SU-DHL-6 (cell line): ENCODE measurements at regions not wholly inside any gene's neighbourhood (a gene's known extent, or its start where the extent isn't known, plus 50 kb on each side); places are given as distances from the start of the nearest gene placed in this dataset.

ENCODE experiments used
- H2AFZ ChIP-seq: fragments of 200-600 bp; sonication (generic); 2 replicates; pipeline ENCODE4 v1.6.1; 2014; ENCODE audit warnings: low read depth, mild to moderate bottlenecking, moderate library complexity, mixed read lengths, antibody characterized with exemption, low read length; ENCODE audit not compliant: severe bottlenecking
- H3F3A ChIP-seq: fragments of 200-600 bp; shearing (Covaris generic); 2 replicates; pipeline ENCODE4 v1.6.0; 2016; ENCODE audit warnings: antibody characterized with exemption, mild to moderate bottlenecking; ENCODE audit not compliant: insufficient read depth
- H3K27ac ChIP-seq: fragments of 200-600 bp; sonication (generic); 2 replicates; pipeline ENCODE4 v1.5.1; 2016; ENCODE audit warnings: low read depth, mild to moderate bottlenecking, low read length, moderate library complexity, mixed read lengths
- H3K27me3 ChIP-seq: fragments of 200-600 bp; sonication (generic), shearing (Covaris generic); 2 replicates; pipeline ENCODE4 v1.6.0; 2014; ENCODE audit warnings: mild to moderate bottlenecking, low read length
- H3K36me3 ChIP-seq: fragments of 200-600 bp; sonication (generic); 2 replicates; pipeline ENCODE4 v1.6.1; 2014; ENCODE audit warnings: mild to moderate bottlenecking, low read length, mixed read lengths
- H3K4me2 ChIP-seq: fragments of 300-600, 200-600 bp; shearing (Covaris generic), sonication (generic); 2 replicates; pipeline ENCODE4 v1.6.0; 2014; ENCODE audit warnings: low read length, low read depth, mild to moderate bottlenecking; ENCODE audit not compliant: poor library complexity, severe bottlenecking
- H3K4me3 ChIP-seq: fragments of 200-600 bp; sonication (generic); 2 replicates; pipeline ENCODE4 v1.5.1; 2014; ENCODE audit warnings: antibody characterized with exemption, low read length, mild to moderate bottlenecking, mixed read lengths; ENCODE audit not compliant: insufficient read depth, poor library complexity, severe bottlenecking
- H3K79me2 ChIP-seq: fragments of 200-600 bp; sonication (generic); 2 replicates; pipeline ENCODE4 v1.6.1; 2014; ENCODE audit warnings: mild to moderate bottlenecking, low read length, moderate library complexity; ENCODE audit not compliant: insufficient read depth
- H3K9ac ChIP-seq: fragments of 200-600 bp; sonication (generic); 2 replicates; pipeline ENCODE4 v1.7.0; 2014; ENCODE audit warnings: mild to moderate bottlenecking, low read length
- H3K9me2 ChIP-seq: fragments of 200-600 bp; sonication (generic); replicated peaks from 2 replicates; pipeline ENCODE4 v1.6.1; 2014; ENCODE audit warnings: low read length; ENCODE audit not compliant: insufficient read depth
- H3K9me3 ChIP-seq: fragments of 200-600 bp; sonication (generic); 2 replicates; pipeline ENCODE4 v1.6.1; 2014; ENCODE audit warnings: low read length, mixed read lengths; ENCODE audit not compliant: insufficient read depth
- H4K20me1 ChIP-seq: fragments of 200-600 bp; sonication (generic); 2 replicates; pipeline ENCODE4 v1.6.1; 2014; ENCODE audit warnings: low read depth, mild to moderate bottlenecking, antibody characterized with exemption, low read length, moderate library complexity, mixed read lengths
- EZH2phosphoT487 ChIP-seq: fragments of 200-600 bp; sonication (generic), shearing (Covaris generic); conservative IDR thresholded peaks from 2 replicates; pipeline ENCODE4 v1.6.1; 2018; ENCODE audit warnings: mild to moderate bottlenecking, antibody characterized with exemption, low read length, moderate library complexity, mixed read lengths
- TF ChIP-seq, protein P1 (sequence below): fragments of 200-600 bp; sonication (generic); IDR thresholded peaks from one replicate; pipeline ENCODE4 v1.5.1; 2017; ENCODE audit warnings: antibody characterized with exemption, mild to moderate bottlenecking, low read length, moderate library complexity; ENCODE audit not compliant: insufficient read depth, poor library complexity, severe bottlenecking

DNA sequence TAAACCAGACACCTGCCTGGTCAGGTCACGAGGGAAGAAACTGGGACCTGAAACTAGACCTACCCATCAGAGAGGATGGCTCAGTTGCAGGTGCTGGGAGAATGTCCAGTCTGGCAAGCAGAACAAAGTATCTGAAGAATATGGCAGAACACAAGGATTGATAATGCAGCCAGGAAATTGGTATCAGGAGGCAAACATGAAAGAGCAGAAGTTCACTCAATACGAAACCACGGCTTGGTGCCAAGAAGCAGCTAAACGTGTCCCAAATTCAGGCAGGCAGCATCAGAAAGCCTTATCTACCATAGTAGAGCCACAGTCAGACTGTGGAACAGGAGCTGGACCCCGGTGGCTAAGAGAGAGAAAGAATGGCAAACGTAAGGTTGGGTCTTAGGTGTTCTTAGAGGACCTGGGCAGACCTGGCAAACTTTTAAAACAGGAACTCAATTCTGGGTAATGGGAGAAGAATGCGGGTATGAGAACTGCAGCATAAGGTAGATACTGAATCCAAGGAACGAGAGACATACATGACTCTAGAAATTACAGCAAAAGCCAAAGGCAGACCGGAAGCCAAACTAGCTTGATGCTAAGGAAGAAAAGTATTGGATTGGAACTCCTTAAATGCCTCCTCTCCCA lies 169.0 kb upstream of the NECTIN3 start:
- Histone ChIP-seq H3K9me3 (no peaks in the 10 kb centered on the region), H3K9ac (no peak overlapping the region), H3K4me3 (no peak overlapping the region), H3K9me2 (no peaks in the 10 kb centered on the region), H4K20me1 (no peaks in the 10 kb centered on the region), H3K27me3 (no peaks in the 10 kb centered on the region), H3K27ac (no peak overlapping the region), H3F3A (no peaks in the 10 kb centered on the region), H3K36me3 (no peaks in the 10 kb centered on the region), H3K79me2 (no peaks in the 10 kb centered on the region), H2AFZ (no peak overlapping the region), H3K4me2 (no peak overlapping the region)
- TF ChIP-seq, protein P1, sequence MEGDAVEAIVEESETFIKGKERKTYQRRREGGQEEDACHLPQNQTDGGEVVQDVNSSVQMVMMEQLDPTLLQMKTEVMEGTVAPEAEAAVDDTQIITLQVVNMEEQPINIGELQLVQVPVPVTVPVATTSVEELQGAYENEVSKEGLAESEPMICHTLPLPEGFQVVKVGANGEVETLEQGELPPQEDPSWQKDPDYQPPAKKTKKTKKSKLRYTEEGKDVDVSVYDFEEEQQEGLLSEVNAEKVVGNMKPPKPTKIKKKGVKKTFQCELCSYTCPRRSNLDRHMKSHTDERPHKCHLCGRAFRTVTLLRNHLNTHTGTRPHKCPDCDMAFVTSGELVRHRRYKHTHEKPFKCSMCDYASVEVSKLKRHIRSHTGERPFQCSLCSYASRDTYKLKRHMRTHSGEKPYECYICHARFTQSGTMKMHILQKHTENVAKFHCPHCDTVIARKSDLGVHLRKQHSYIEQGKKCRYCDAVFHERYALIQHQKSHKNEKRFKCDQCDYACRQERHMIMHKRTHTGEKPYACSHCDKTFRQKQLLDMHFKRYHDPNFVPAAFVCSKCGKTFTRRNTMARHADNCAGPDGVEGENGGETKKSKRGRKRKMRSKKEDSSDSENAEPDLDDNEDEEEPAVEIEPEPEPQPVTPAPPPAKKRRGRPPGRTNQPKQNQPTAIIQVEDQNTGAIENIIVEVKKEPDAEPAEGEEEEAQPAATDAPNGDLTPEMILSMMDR, result no peak
- TF ChIP-seq EZH2phosphoT487, result no peak

DNA sequence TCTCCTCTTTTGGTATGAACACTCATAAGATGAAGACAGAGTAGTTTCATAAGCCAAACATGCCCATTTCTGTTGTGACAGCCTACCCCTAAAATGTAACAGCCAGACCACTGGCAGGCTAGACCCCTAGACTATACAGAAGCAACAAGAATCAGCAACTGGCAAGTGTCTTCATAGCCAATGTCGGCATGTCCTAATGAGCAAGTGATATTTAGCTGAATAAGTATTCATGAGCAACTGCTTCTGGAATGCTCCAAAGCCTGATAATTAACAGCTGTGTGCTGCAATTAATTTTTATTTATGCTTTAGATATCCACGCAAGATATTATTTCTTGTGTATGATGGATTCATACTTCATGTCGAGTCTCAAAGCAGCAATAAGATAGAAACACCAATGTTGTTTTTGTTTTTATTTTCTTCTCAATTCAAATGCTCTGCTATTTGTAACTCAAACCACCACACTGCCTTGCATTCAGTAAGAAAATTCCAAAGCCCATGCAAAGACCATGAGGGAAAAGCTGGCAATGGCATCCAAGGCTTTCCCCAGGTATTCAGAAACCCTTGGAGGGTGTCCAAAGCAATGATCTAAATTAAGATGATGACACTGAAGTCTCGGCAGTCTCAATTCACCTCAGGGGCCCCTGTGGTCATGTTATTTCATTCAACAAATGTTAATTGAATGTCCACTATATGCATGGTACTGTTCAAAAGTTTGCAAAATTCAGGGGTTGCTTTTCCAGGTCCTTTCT lies 167.7 kb upstream of the NECTIN3 start:
- TF ChIP-seq, protein P1, result no peak
- no peak for TF ChIP-seq EZH2phosphoT487

DNA sequence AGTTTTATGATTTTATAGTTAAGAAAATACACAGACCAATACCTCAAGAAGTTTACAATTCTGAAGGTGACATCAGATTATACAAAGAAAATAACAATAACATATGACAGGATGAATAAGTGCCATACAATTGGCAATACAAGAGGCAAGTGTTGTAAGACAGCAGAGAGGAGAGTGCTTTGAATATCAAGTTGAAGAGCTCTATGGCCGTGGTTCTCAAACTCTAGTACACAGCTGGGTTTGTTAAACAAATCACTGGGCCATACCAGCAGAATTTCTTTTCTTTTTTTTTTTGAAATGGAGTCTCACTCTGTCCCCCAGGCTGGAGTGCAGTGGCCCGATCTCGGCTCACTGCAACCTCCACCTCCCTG lies 167.1 kb upstream of the NECTIN3 start:
- H3K4me3 ChIP-seq, result no peak overlapping the region
- H2AFZ ChIP-seq, result no peak overlapping the region
- H3K9ac ChIP-seq, result no peak overlapping the region
- H3F3A ChIP-seq, result no peaks in the 10 kb centered on the region
- no peak for TF ChIP-seq EZH2phosphoT487
- TF ChIP-seq, protein P1, result no peak
- no peaks in the 10 kb centered on the region for H3K79me2 ChIP-seq
- H3K9me2 ChIP-seq, result no peaks in the 10 kb centered on the region
- H3K27ac ChIP-seq, result no peak overlapping the region
- H3K9me3 ChIP-seq, result no peaks in the 10 kb centered on the region
- H3K27me3 ChIP-seq, result no peaks in the 10 kb centered on the region
- no peaks in the 10 kb centered on the region for H3K36me3 ChIP-seq
- H4K20me1 ChIP-seq, result no peaks in the 10 kb centered on the region
- H3K4me2 ChIP-seq, result no peak overlapping the region

More for the DNA sequence above, 167.7 kb upstream of the NECTIN3 start:
- Histone ChIP-seq H3K79me2 (no peaks in the 10 kb centered on the region), H3K9me3 (no peaks in the 10 kb centered on the region), H3K9ac (no peak overlapping the region), H3K27me3 (no peaks in the 10 kb centered on the region), H3K4me3 (no peak overlapping the region), H3K9me2 (no peaks in the 10 kb centered on the region), H3K4me2 (no peak overlapping the region), H4K20me1 (no peaks in the 10 kb centered on the region), H2AFZ (no peak overlapping the region), H3F3A (no peaks in the 10 kb centered on the region), H3K27ac (no peak overlapping the region), H3K36me3 (no peaks in the 10 kb centered on the region)
